ENCODE measurements at regions not wholly inside any gene's neighbourhood (a gene's known extent, or its start where the extent isn't known, plus 50 kb on each side); places are given as distances from the start of the nearest gene placed in this dataset.
"Not testable (repeated sequence)": the region's sequence is repeated elsewhere in the genome, so short reads cannot be mapped to it uniquely, and the experiment has no call there.

GRCh38 chr5:99747342-99747741 is 787.8 kb upstream of the FAM174A start:
- peaks cover 3% of the 10 kb centered on the region for H3K9me3 ChIP-seq (ENCODE audit: severe bottlenecking)
- no peak for DNase-seq
- no peaks in the 10 kb centered on the region for H3K27me3 ChIP-seq (ENCODE audit: insufficient read depth, low read depth, severe bottlenecking)
- no peak overlapping the region for H3K27ac ChIP-seq
- H3K4me3 ChIP-seq (ENCODE audit: low read depth, low read length), result no peak overlapping the region
- TF ChIP-seq CTCF (IDR thresholded peaks at IDR 0.05; ENCODE audit: low read depth, low read length), result no peak
- no peaks in the 10 kb centered on the region for H3K36me3 ChIP-seq

DNA sequence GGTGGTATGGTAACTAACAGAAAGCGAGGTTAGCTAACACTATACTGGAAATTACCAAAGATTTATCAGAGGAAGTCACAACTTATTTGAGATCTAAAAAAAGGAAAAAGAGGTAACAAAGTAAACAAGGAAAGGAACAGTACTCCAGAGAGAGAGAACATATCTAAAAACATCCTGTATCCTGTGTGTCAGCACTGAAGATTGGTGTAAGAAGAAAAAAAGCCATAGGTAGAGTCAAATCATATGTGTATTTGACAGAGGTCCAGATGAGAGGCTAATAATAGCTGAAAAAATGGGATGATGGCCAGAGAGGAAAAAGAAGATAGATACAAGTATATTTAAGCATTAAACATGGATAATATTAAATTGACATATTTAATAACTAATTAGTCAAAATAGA is 802.0 kb upstream of the FAM174A start:
- H3K27me3 ChIP-seq (ENCODE audit: insufficient read depth, low read depth, severe bottlenecking); H3K9me3 ChIP-seq (ENCODE audit: severe bottlenecking); H3K36me3 ChIP-seq; H3K4me3 ChIP-seq (ENCODE audit: low read depth, low read length); H3K27ac ChIP-seq; DNase-seq: not testable (repeated sequence)

GRCh38 chr5:99730653-99731052 is 801.8 kb upstream of the CHD1 start:
- not testable (repeated sequence) for DNase-seq; H3K27ac ChIP-seq; H3K27me3 ChIP-seq (ENCODE audit: insufficient read depth, low read depth, severe bottlenecking)

GRCh38 chr5:99724732-99725290 is 796.0 kb upstream of the CHD1 start:
- H3K9me3 ChIP-seq (ENCODE audit: severe bottlenecking), result peaks cover 4% of the 10 kb centered on the region
- no peaks in the 10 kb centered on the region for H3K36me3 ChIP-seq
- no peak for DNase-seq
- H3K27ac ChIP-seq, result peak overlapping the region; percentile 63
- H3K27me3 ChIP-seq (ENCODE audit: insufficient read depth, low read depth, severe bottlenecking), result no peaks in the 10 kb centered on the region
- TF ChIP-seq CTCF (IDR thresholded peaks at IDR 0.05; ENCODE audit: low read depth, low read length), result no peak
- no peak overlapping the region for H3K4me3 ChIP-seq (ENCODE audit: low read depth, low read length)

More at GRCh38 chr5:99730653-99731052, 801.8 kb upstream of the CHD1 start:
- not testable (repeated sequence) for H3K36me3 ChIP-seq; H3K9me3 ChIP-seq (ENCODE audit: severe bottlenecking); H3K4me3 ChIP-seq (ENCODE audit: low read depth, low read length)

DNA sequence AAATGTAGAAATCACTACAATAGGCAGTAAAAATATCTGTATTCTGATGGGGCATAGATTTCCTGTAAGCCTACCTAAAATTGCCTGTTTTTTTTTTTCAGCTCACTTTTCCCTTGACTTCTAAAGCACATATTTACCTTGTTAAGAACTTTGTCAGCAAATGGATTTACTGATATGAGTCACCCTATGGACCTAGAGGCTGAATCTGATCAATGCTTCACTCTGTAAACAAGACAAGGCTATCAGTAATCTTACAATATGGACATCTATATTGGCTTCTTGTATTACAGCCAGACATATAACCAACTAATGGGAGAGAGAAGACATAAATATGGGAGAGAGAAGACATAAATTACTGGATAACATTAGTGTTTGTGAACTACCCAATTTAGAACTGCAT is 792.7 kb upstream of the CHD1 start:
- Histone ChIP-seq H3K9me3 (ENCODE audit: severe bottlenecking) (peaks cover 4% of the 10 kb centered on the region), H3K27me3 (ENCODE audit: insufficient read depth, low read depth, severe bottlenecking) (no peaks in the 10 kb centered on the region), H3K27ac (no peak overlapping the region), H3K36me3 (no peaks in the 10 kb centered on the region), H3K4me3 (ENCODE audit: low read depth, low read length) (no peak overlapping the region)
- TF ChIP-seq CTCF (IDR thresholded peaks at IDR 0.05; ENCODE audit: low read depth, low read length), result no peak
- no peak for DNase-seq

GRCh38 chr5:99715921-99716320 is 787.1 kb upstream of the CHD1 start:
- Histone ChIP-seq H3K4me3 (ENCODE audit: low read depth, low read length) (no peak overlapping the region), H3K9me3 (ENCODE audit: severe bottlenecking) (no peaks in the 10 kb centered on the region), H3K27ac (no peak overlapping the region), H3K36me3 (no peaks in the 10 kb centered on the region), H3K27me3 (ENCODE audit: insufficient read depth, low read depth, severe bottlenecking) (no peaks in the 10 kb centered on the region)
- no peak for DNase-seq
- no peak for TF ChIP-seq CTCF (IDR thresholded peaks at IDR 0.05; ENCODE audit: low read depth, low read length)

DNA sequence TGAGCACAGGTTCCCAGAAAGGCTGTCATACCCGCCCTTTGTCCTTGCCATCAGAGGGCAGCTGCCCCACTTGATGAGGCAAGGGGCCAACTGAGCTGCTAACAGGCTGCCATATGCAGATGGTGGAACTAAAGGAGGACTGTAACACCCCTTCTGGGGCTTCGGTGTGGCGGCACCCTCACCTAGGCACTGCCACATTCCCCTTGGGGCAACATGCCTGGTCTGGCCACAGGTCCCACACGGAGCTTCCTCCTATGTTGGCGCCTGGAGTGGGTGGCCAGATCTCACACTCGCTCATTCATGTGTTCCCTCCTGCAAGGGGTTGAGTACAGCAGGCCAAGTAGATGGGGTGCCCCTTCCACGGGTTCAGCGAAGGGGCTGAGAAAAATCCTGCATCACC is 777.4 kb upstream of the CHD1 start:
- no peaks in the 10 kb centered on the region for H3K9me3 ChIP-seq (ENCODE audit: severe bottlenecking)
- no peak for TF ChIP-seq CTCF (IDR thresholded peaks at IDR 0.05; ENCODE audit: low read depth, low read length)
- H3K27me3 ChIP-seq (ENCODE audit: insufficient read depth, low read depth, severe bottlenecking), result no peaks in the 10 kb centered on the region
- no peaks in the 10 kb centered on the region for H3K36me3 ChIP-seq
- H3K4me3 ChIP-seq (ENCODE audit: low read depth, low read length), result no peak overlapping the region
- H3K27ac ChIP-seq, result no peak overlapping the region
- DNase-seq, result no peak

Data from WERI-Rb-1 (cell line).